SK-N-SH (cell line): ENCODE measurements at regions not wholly inside any gene's neighbourhood (a gene's known extent, or its start where the extent isn't known, plus 50 kb on each side); places are given as distances from the start of the nearest gene placed in this dataset.

Experiments used
- CTCF ChIA-PET: fragments of 300-600, 350-600 bp; formaldehyde crosslinking; extraction: SDS; loops from one replicate; lab custom pipeline; 2021; lab: Yijun Ruan, JAX
- POLR2A ChIA-PET: fragments of 350-600 bp; sonication (Branson Sonifier 250); formaldehyde crosslinking; extraction: SDS; loops from one replicate; lab custom pipeline; 2020; ENCODE audit warnings: antibody characterized with exemption, inconsistent platforms; lab: Yijun Ruan, JAX
- DNase-seq: peaks from one replicate; pipeline ENCODE4 v3.0.0; 2012
- H2AFZ ChIP-seq: fragments of 200-600 bp; sonication (generic); 2 replicates; pipeline ENCODE4 v1.8.1; 2016; ENCODE audit warnings: antibody characterized with exemption, mild to moderate bottlenecking, low read depth
- H3F3A ChIP-seq: fragments of 200-600 bp; sonication (generic); replicated peaks from 2 replicates; pipeline ENCODE3; 2016; ENCODE audit warnings: antibody characterized with exemption, mild to moderate bottlenecking; ENCODE audit not compliant: insufficient read depth
- H3K27ac ChIP-seq, 2 experiments: fragments of 200-500 bp in 1 of 2; fragments of 200-600 bp in 1 of 2; sonication (Bioruptor generic) in 1 of 2; sonication (generic), shearing (Covaris generic) in 1 of 2; 2 replicates each; pipeline versions ENCODE4 v1.5.1 to v1.6.1; 2014 to 2016; ENCODE audit warnings: low read depth in 2 of 2, inconsistent platforms in 1 of 2, low read length in 1 of 2, mild to moderate bottlenecking in 1 of 2, mixed read lengths in 1 of 2
- H3K27me3 ChIP-seq: fragments of 200-600 bp; sonication (generic), shearing (Covaris generic); 2 replicates; pipeline ENCODE4 v1.6.1; 2016; ENCODE audit warnings: mixed run types; ENCODE audit not compliant: insufficient read depth
- H3K36me3 ChIP-seq, 2 experiments: fragments of 200-500 bp in 1 of 2; fragments of 200-600 bp in 1 of 2; sonication (Bioruptor generic) in 1 of 2; sonication (generic) in 1 of 2; replicated peaks in 1 of 2; 2 replicates each; pipeline versions ENCODE3 to v1.5.1; 2014 to 2016; ENCODE audit warnings: low read length in 1 of 2, mild to moderate bottlenecking in 1 of 2; ENCODE audit not compliant: insufficient read depth in 2 of 2, control insufficient read depth in 1 of 2
- H3K4me1 ChIP-seq, 2 experiments: fragments of 200-500 bp in 1 of 2; fragments of 200-600 bp in 1 of 2; sonication (Bioruptor generic) in 1 of 2; sonication (generic), shearing (Covaris generic) in 1 of 2; 2 replicates each; pipeline versions ENCODE4 v1.5.1 to v1.6.1; 2014 to 2016; ENCODE audit warnings: low read depth in 1 of 2, low read length in 1 of 2, mixed run types in 1 of 2; ENCODE audit not compliant: insufficient read depth in 2 of 2, control insufficient read depth in 1 of 2
- H3K4me2 ChIP-seq: fragments of 200-600 bp; sonication (generic), shearing (Covaris generic); 2 replicates; pipeline ENCODE4 v1.6.1; 2017; ENCODE audit warnings: mixed run types
- H3K4me3 ChIP-seq, 2 experiments: fragments of 200-500 bp in 1 of 2; fragments of 200-600 bp in 1 of 2; sonication (Bioruptor generic) in 1 of 2; sonication (generic), shearing (Covaris generic) in 1 of 2; 2 replicates each; pipeline versions ENCODE4 v1.5.1 to v1.8.1; 2014 to 2016; ENCODE audit warnings: low read depth in 2 of 2, inconsistent platforms in 1 of 2, low read length in 1 of 2, mild to moderate bottlenecking in 1 of 2, mixed read lengths in 1 of 2, moderate library complexity in 1 of 2
- H3K79me2 ChIP-seq: fragments of 200-600 bp; sonication (generic); 2 replicates; pipeline ENCODE4 v1.8.1; 2017; ENCODE audit warnings: mild to moderate bottlenecking; ENCODE audit not compliant: insufficient read depth
- H3K9ac ChIP-seq: fragments of 200-600 bp; sonication (generic); 2 replicates; pipeline ENCODE4 v1.6.1; 2017; ENCODE audit warnings: mixed run types
- H3K9me2 ChIP-seq: fragments of 200-600 bp; sonication (generic); 2 replicates; pipeline ENCODE4 v1.6.1; 2017; ENCODE audit warnings: mixed run types
- H3K9me3 ChIP-seq: fragments of 200-600 bp; sonication (generic); 2 replicates; pipeline ENCODE4 v1.6.1; 2017; ENCODE audit warnings: mixed run types, mild to moderate bottlenecking, moderate library complexity
- H4K20me1 ChIP-seq: fragments of 200-600 bp; sonication (generic); 2 replicates; pipeline ENCODE4 v1.6.1; 2017; ENCODE audit warnings: mild to moderate bottlenecking, mixed run types; ENCODE audit not compliant: insufficient read depth
- CHD2 ChIP-seq: fragments of 150-350 bp; IDR thresholded peaks from 2 replicates; pipeline ENCODE4 v1.6.1; 2018; ENCODE audit warnings: low read length; ENCODE audit not compliant: partially characterized antibody
- CTCF ChIP-seq: fragments of 200-600 bp; sonication (generic); IDR thresholded peaks from 2 replicates; pipeline ENCODE4 v1.6.1; 2017; ENCODE audit warnings: antibody characterized with exemption, mild to moderate bottlenecking, moderate library complexity
- ELF1 ChIP-seq: IDR thresholded peaks from 2 replicates; pipeline ENCODE4 v1.4.0; 2012
- EP300 ChIP-seq, 2 experiments: IDR thresholded peaks; 2 replicates each; pipeline versions ENCODE4 v1.4.0 to v1.6.1; 2012; ENCODE audit warnings: borderline replicate concordance in 1 of 2, low read depth in 1 of 2, low read length in 1 of 2
- GABPA ChIP-seq: IDR thresholded peaks from 2 replicates; pipeline ENCODE4 v1.4.0; 2012; ENCODE audit warnings: low read depth, mild to moderate bottlenecking
- IRF3 ChIP-seq: fragments of 150-350 bp; IDR thresholded peaks from 2 replicates; pipeline ENCODE4 v1.6.1; 2016; ENCODE audit warnings: mild to moderate bottlenecking, low read depth, low read length
- NFIC ChIP-seq: IDR thresholded peaks from 2 replicates; pipeline ENCODE4 v1.4.0; 2012; ENCODE audit warnings: borderline replicate concordance
- PBX3 ChIP-seq: IDR thresholded peaks from 2 replicates; pipeline ENCODE4; 2012
- POLR2AphosphoS5 ChIP-seq: IDR thresholded peaks from 2 replicates; pipeline ENCODE4 v1.6.1; 2012; ENCODE audit warnings: low read depth, low read length
- RFX5 ChIP-seq: IDR thresholded peaks from 2 replicates; pipeline ENCODE4 v1.6.1; 2012; ENCODE audit warnings: mild to moderate bottlenecking, improper control_type of control experiment, low read length
- SMC3 ChIP-seq: IDR thresholded peaks from 2 replicates; pipeline ENCODE4 v1.6.1; 2012; ENCODE audit warnings: low read depth, low read length, improper control_type of control experiment
- USF2 ChIP-seq: fragments of 150-350 bp; IDR thresholded peaks from 2 replicates; pipeline ENCODE4 v1.6.1; 2017; ENCODE audit warnings: antibody characterized with exemption, low read length, low read depth, borderline replicate concordance
- WGBS: methylation state at CpG from one replicate; pipeline ENCODE4 v1.1.6; 2017; ENCODE audit warnings: low lambda C conversion rate; 5-methylcytosine and 5-hydroxymethylcytosine counted together

GRCh38 chr5:173833196-173833985, 54.8 kb upstream of the CPEB4 start (continued):
- TF ChIP-seq PBX3 (no peak), IRF3 (no peak), EP300 (IDR thresholded peaks at IDR 0.05; ENCODE audit: borderline replicate concordance in 1 of 2, low read depth in 1 of 2, low read length in 1 of 2) (no peak), CTCF (no peak), GABPA (no peak), ELF1 (no peak), CHD2 (no peak), RFX5 (no peak), SMC3 (no peak)
- TF ChIP-seq, all 33 proteins: peak for 0

- Histone ChIP-seq H3K9ac (no peak overlapping the region), H3K9me3 (no peaks in the 10 kb centered on the region), H3K9me2 (no peaks in the 10 kb centered on the region), H3K27ac (no peak overlapping the region), H3F3A (no peaks in the 10 kb centered on the region), H3K36me3 (no peaks in the 10 kb centered on the region), H3K27me3 (no peaks in the 10 kb centered on the region), H3K4me2 (no peak overlapping the region), H2AFZ (no peak overlapping the region), H3K79me2 (no peaks in the 10 kb centered on the region), H3K4me3 (no peak overlapping the region), H3K4me1 (no peaks in the 10 kb centered on the region; a peak in 1 of 4 replicates), H4K20me1 (no peaks in the 10 kb centered on the region)
- no peak for DNase-seq
- POLR2A ChIA-PET = no interaction called here
- CTCF ChIA-PET = interaction anchor here (1.4 kb wide), 1 partner anchor 66 kb away, joined by 3 read pairs; no protein-coding TSS in a partner anchor
- no peak for TF ChIP-seq NFIC
- no peak for TF ChIP-seq EP300 (IDR thresholded peaks at IDR 0.05; ENCODE audit: borderline replicate concordance in 1 of 2, low read depth in 1 of 2, low read length in 1 of 2)
- TF ChIP-seq IRF3 = no peak
- TF ChIP-seq CHD2 = no peak
- no peak for TF ChIP-seq RFX5
- no peak for TF ChIP-seq USF2
- TF ChIP-seq POLR2AphosphoS5 = no peak
- 67% methylated on average over 7 of the region's 7 CpGs for WGBS
Observed at GRCh38 chr5:173834071-173834771, 53.9 kb upstream of the CPEB4 start.
